ENCODE measurements at regions not wholly inside any gene's neighbourhood (a gene's known extent, or its start where the extent isn't known, plus 50 kb on each side); places are given as distances from the start of the nearest gene placed in this dataset.
A peak's percentile ranks its signal among the peaks of the same experiment; 100 is the strongest.

GRCh38 chr7:156001496-156002260 lies 189.4 kb upstream of the SHH start:
- no CpG with 5 or more reads among the region's 25 CpGs for WGBS, 2 donors (ENCODE audit: extremely low coverage in 2 of 2, insufficient read length in 2 of 2, insufficient replicate concordance in 1 of 2)
- peaks cover 0 to 3% (median 0%) of the 10 kb centered on the region in 3 experiments for H3K27me3 ChIP-seq (ENCODE audit: control insufficient read depth in 3 of 3, insufficient read depth in 3 of 3, low read depth in 1 of 3, low read length in 3 of 3)
- H3K4ac ChIP-seq (ENCODE audit: low read length), result no peak overlapping the region
- peak overlapping the region; percentile 95 for H4K8ac ChIP-seq (ENCODE audit: low read depth, low read length)
- no peak overlapping the region for H3K4me3 ChIP-seq (ENCODE audit: low read length in 2 of 2)
- no peak overlapping the region for H3K4me2 ChIP-seq (ENCODE audit: insufficient read depth, low read length, poor library complexity, severe bottlenecking)
- peak overlapping the region; percentile 48 for H2BK5ac ChIP-seq (ENCODE audit: low read length)
- peak overlapping the region; percentile 79 for H2BK15ac ChIP-seq (ENCODE audit: low read length)
- H3K9ac ChIP-seq (ENCODE audit: low read depth, low read length, poor library complexity), result peak overlapping the region; percentile 21
- peaks cover 3% of the 10 kb centered on the region for H3K79me1 ChIP-seq (ENCODE audit: low read depth, low read length)
- peak overlapping the region; percentile 89 for H3K14ac ChIP-seq (ENCODE audit: low read length)
- H2BK120ac ChIP-seq (ENCODE audit: low read depth, low read length), result peak overlapping the region; percentile 47
- peak overlapping the region; percentile 85 for H3K18ac ChIP-seq (ENCODE audit: low read length)
- peak overlapping the region; percentile 94 for H2AK5ac ChIP-seq (ENCODE audit: low read depth, low read length)
- no peaks in the 10 kb centered on the region for H3K36me3 ChIP-seq (replicated peaks in 1 of 2; ENCODE audit: control insufficient read depth in 2 of 2, insufficient read depth in 2 of 2, low read length in 2 of 2)
- no peak overlapping the region for H3K27ac ChIP-seq (replicated peaks; ENCODE audit: low read length)
- H3K9me3 ChIP-seq (replicated peaks in 1 of 2; ENCODE audit: control insufficient read depth in 2 of 2, insufficient read depth in 1 of 2, low read depth in 1 of 2, low read length in 2 of 2), result peaks cover 0 to 2% of the 10 kb centered on the region in 2 donors
- H2BK12ac ChIP-seq (ENCODE audit: low read length), result peak overlapping the region; percentile 82
- no peak overlapping the region for H2AFZ ChIP-seq (ENCODE audit: low read length)
- peaks cover 0 to 1% of the 10 kb centered on the region in 2 donors for H3K4me1 ChIP-seq (ENCODE audit: control insufficient read depth in 2 of 2, insufficient read depth in 1 of 2, low read depth in 1 of 2, low read length in 2 of 2)
- no peak overlapping the region for H3K23ac ChIP-seq (ENCODE audit: low read depth, low read length, poor library complexity)
- H4K91ac ChIP-seq (ENCODE audit: low read depth, low read length, poor library complexity), result no peak overlapping the region
- no peak for DNase-seq (ENCODE audit: low spot score)

DNA sequence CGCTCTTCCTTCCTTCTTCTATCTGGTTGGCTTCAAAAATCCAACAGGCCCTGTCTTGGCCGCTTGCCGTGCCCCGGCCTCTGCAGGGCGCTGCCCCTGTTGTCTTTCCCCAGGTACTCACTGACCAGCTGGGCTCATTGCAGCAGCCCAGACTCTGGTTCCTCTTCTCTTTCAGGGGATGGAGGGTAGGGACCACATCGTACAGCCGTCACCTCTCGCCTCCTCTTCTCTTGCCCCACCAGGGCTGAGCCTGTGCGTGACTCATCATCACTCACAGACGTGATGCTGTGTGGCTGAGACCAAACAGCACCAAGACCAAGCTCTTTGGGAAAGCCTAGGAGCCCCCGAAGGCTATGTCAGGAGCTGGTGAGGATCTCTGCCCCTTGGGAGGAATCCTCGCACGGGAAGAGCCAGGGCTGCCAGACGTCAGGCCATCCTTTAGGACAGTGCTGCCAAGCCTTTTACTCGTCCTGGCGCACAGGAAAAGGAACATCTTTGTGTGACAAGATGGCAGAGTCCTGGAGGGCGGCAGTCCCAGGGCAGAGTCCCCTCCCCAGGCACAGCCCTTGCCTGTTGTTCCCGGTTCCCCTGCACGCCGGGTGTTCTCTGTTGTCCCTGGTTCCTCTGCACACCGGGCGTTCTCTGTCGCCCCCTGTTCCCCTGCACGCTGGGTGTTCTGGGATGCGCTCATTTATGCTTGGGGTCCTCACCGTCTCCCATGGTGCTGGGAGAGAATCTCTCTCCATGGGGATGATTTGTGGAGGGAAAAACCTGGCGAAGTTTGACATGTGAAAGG lies 188.5 kb upstream of the SHH start:
- Histone ChIP-seq H3K27ac (replicated peaks; ENCODE audit: low read length) (no peak overlapping the region), H3K18ac (ENCODE audit: low read length) (peak overlapping the region; percentile 12), H3K9ac (ENCODE audit: low read depth, low read length, poor library complexity) (no peak overlapping the region), H3K4me2 (ENCODE audit: insufficient read depth, low read length, poor library complexity, severe bottlenecking) (no peak overlapping the region), H3K79me1 (ENCODE audit: low read depth, low read length) (peaks cover 3% of the 10 kb centered on the region), H2BK120ac (ENCODE audit: low read depth, low read length) (no peak overlapping the region), H3K23ac (ENCODE audit: low read depth, low read length, poor library complexity) (peak overlapping the region; percentile 75), H2AFZ (ENCODE audit: low read length) (no peak overlapping the region), H2BK12ac (ENCODE audit: low read length) (no peak overlapping the region), H3K36me3 (replicated peaks in 1 of 2; ENCODE audit: control insufficient read depth in 2 of 2, insufficient read depth in 2 of 2, low read length in 2 of 2) (no peaks in the 10 kb centered on the region), H2AK5ac (ENCODE audit: low read depth, low read length) (peak overlapping the region; percentile 94), H3K4me3 (ENCODE audit: low read length in 2 of 2) (no peak overlapping the region), H2BK5ac (ENCODE audit: low read length) (peak overlapping the region; percentile 48), H2BK15ac (ENCODE audit: low read length) (peak overlapping the region; percentile 79), H4K91ac (ENCODE audit: low read depth, low read length, poor library complexity) (no peak overlapping the region), H3K27me3 (ENCODE audit: control insufficient read depth in 3 of 3, insufficient read depth in 3 of 3, low read depth in 1 of 3, low read length in 3 of 3) (peaks cover 0 to 3% (median 0%) of the 10 kb centered on the region in 3 experiments), H4K8ac (ENCODE audit: low read depth, low read length) (peak overlapping the region; percentile 95), H3K9me3 (replicated peaks in 1 of 2; ENCODE audit: control insufficient read depth in 2 of 2, insufficient read depth in 1 of 2, low read depth in 1 of 2, low read length in 2 of 2) (peaks cover 0 to 2% of the 10 kb centered on the region in 2 donors), H3K4me1 (ENCODE audit: control insufficient read depth in 2 of 2, insufficient read depth in 1 of 2, low read depth in 1 of 2, low read length in 2 of 2) (peaks cover 0 to 1% of the 10 kb centered on the region in 2 donors), H3K14ac (ENCODE audit: low read length) (peak overlapping the region; percentile 86), H3K4ac (ENCODE audit: low read length) (no peak overlapping the region)
- no peak for DNase-seq (ENCODE audit: low spot score)
- WGBS, 2 donors (ENCODE audit: extremely low coverage in 2 of 2, insufficient read length in 2 of 2, insufficient replicate concordance in 1 of 2), result no CpG with 5 or more reads among the region's 27 CpGs

GRCh38 chr7:155999631-156000489 lies 187.6 kb upstream of the SHH start:
- no peak for DNase-seq (ENCODE audit: low spot score)
- Histone ChIP-seq H2BK5ac (ENCODE audit: low read length) (peak overlapping the region; percentile 84), H2BK120ac (ENCODE audit: low read depth, low read length) (no peak overlapping the region), H3K9ac (ENCODE audit: low read depth, low read length, poor library complexity) (no peak overlapping the region), H2AFZ (ENCODE audit: low read length) (no peak overlapping the region), H3K4me2 (ENCODE audit: insufficient read depth, low read length, poor library complexity, severe bottlenecking) (no peak overlapping the region), H3K27ac (replicated peaks; ENCODE audit: low read length) (no peak overlapping the region), H3K18ac (ENCODE audit: low read length) (peak overlapping the region; percentile 76), H4K91ac (ENCODE audit: low read depth, low read length, poor library complexity) (no peak overlapping the region), H4K8ac (ENCODE audit: low read depth, low read length) (no peak overlapping the region), H3K27me3 (ENCODE audit: control insufficient read depth in 3 of 3, insufficient read depth in 3 of 3, low read depth in 1 of 3, low read length in 3 of 3) (peaks cover 0 to 3% (median 0%) of the 10 kb centered on the region in 3 experiments), H2BK15ac (ENCODE audit: low read length) (no peak overlapping the region), H3K23ac (ENCODE audit: low read depth, low read length, poor library complexity) (peak overlapping the region; percentile 14), H3K36me3 (replicated peaks in 1 of 2; ENCODE audit: control insufficient read depth in 2 of 2, insufficient read depth in 2 of 2, low read length in 2 of 2) (no peaks in the 10 kb centered on the region), H3K4ac (ENCODE audit: low read length) (no peak overlapping the region), H3K4me1 (ENCODE audit: control insufficient read depth in 2 of 2, insufficient read depth in 1 of 2, low read depth in 1 of 2, low read length in 2 of 2) (peaks cover 0 to 1% of the 10 kb centered on the region in 2 donors), H2BK12ac (ENCODE audit: low read length) (peak overlapping the region; percentile 66), H3K14ac (ENCODE audit: low read length) (no peak overlapping the region), H3K4me3 (ENCODE audit: low read length in 2 of 2) (no peak overlapping the region), H2AK5ac (ENCODE audit: low read depth, low read length) (peak overlapping the region; percentile 94), H3K9me3 (replicated peaks in 1 of 2; ENCODE audit: control insufficient read depth in 2 of 2, insufficient read depth in 1 of 2, low read depth in 1 of 2, low read length in 2 of 2) (no peaks in the 10 kb centered on the region), H3K79me1 (ENCODE audit: low read depth, low read length) (peaks cover 3% of the 10 kb centered on the region)
- no CpG with 5 or more reads among the region's 29 CpGs for WGBS, 2 donors (ENCODE audit: extremely low coverage in 2 of 2, insufficient read length in 2 of 2, insufficient replicate concordance in 1 of 2)
